PFSK-1 (cell line): ENCODE measurements at regions not wholly inside any gene's neighbourhood (a gene's known extent, or its start where the extent isn't known, plus 50 kb on each side); places are given as distances from the start of the nearest gene placed in this dataset.

Source experiments
- FOXP2 ChIP-seq: optimal IDR thresholded peaks from 2 replicates; pipeline ENCODE3; 2011; ENCODE audit warnings: borderline replicate concordance, control low read depth, inconsistent platforms; ENCODE audit not compliant: insufficient read depth; ENCODE audit errors: extremely low read length, extremely low read depth
- POLR2AphosphoS5 ChIP-seq: IDR thresholded peaks from 2 replicates; pipeline ENCODE4 v1.6.1; 2012; ENCODE audit warnings: low read depth, mild to moderate bottlenecking, control low read depth, low read length, moderate library complexity
- REST ChIP-seq, 2 experiments: IDR thresholded peaks; 2 replicates each; pipeline versions ENCODE4 v1.6.1 to v1.8.0; 2011 to 2012; ENCODE audit warnings: low read depth in 2 of 2, low read length in 2 of 2, control low read depth in 1 of 2, inconsistent platforms in 1 of 2, mild to moderate bottlenecking in 1 of 2, moderate library complexity in 1 of 2; ENCODE audit not compliant: insufficient read depth in 1 of 2
- SIN3A ChIP-seq: IDR thresholded peaks from 2 replicates; pipeline ENCODE4 v1.6.1; 2012; ENCODE audit warnings: mild to moderate bottlenecking, low read length, moderate library complexity, borderline replicate concordance; ENCODE audit not compliant: insufficient read depth
- TAF1 ChIP-seq: IDR thresholded peaks from 2 replicates; pipeline ENCODE4 v1.6.1; 2012; ENCODE audit warnings: low read length, control low read depth, borderline replicate concordance; ENCODE audit not compliant: insufficient read depth

- no peak for TF ChIP-seq POLR2AphosphoS5
- TF ChIP-seq FOXP2 = no peak
- TF ChIP-seq SIN3A = no peak
- no peak for TF ChIP-seq TAF1
- no peak for TF ChIP-seq REST (IDR thresholded peaks at IDR 0.05; ENCODE audit: insufficient read depth in 1 of 2, low read depth in 2 of 2, low read length in 2 of 2)
Observed at GRCh38 chr3:35404571-35404970, 234.8 kb upstream of the ARPP21 start.

- no peak for TF ChIP-seq POLR2AphosphoS5
- TF ChIP-seq SIN3A = no peak
- TF ChIP-seq FOXP2 = no peak
- TF ChIP-seq REST (IDR thresholded peaks at IDR 0.05; ENCODE audit: insufficient read depth in 1 of 2, low read depth in 2 of 2, low read length in 2 of 2) = no peak
- TF ChIP-seq TAF1 = no peak
Observed at GRCh38 chr3:35408882-35409281, 230.4 kb upstream of the ARPP21 start.

- TF ChIP-seq SIN3A = no peak
- TF ChIP-seq REST (IDR thresholded peaks at IDR 0.05; ENCODE audit: insufficient read depth in 1 of 2, low read depth in 2 of 2, low read length in 2 of 2) = no peak
- TF ChIP-seq TAF1 = no peak
- TF ChIP-seq POLR2AphosphoS5 = no peak
- TF ChIP-seq FOXP2 = no peak
Observed at GRCh38 chr3:35409991-35410390, 229.3 kb upstream of the ARPP21 start.

- TF ChIP-seq FOXP2 = no peak
- TF ChIP-seq REST (IDR thresholded peaks at IDR 0.05; ENCODE audit: insufficient read depth in 1 of 2, low read depth in 2 of 2, low read length in 2 of 2) = no peak
- no peak for TF ChIP-seq TAF1
- no peak for TF ChIP-seq POLR2AphosphoS5
- TF ChIP-seq SIN3A = no peak
Observed at GRCh38 chr3:35413483-35413882, 225.8 kb upstream of the ARPP21 start.

- TF ChIP-seq FOXP2 (no peak), TAF1 (no peak)
Observed at GRCh38 chr3:35417080-35417479, 222.2 kb upstream of the ARPP21 start.
